LNCaP clone FGC (cell line): ENCODE measurements at regions not wholly inside any gene's neighbourhood (a gene's known extent, or its start where the extent isn't known, plus 50 kb on each side); places are given as distances from the start of the nearest gene placed in this dataset.
A peak's percentile ranks its signal among the peaks of the same experiment; 100 is the strongest.

Source experiments
- DNase-seq: peaks from one replicate; pipeline ENCODE4 v3.0.0-alpha.2; 2011; ENCODE audit warnings: low read depth
- H3K4me3 ChIP-seq: 2 replicates; pipeline ENCODE4 v1.5.1; 2011; ENCODE audit warnings: mild to moderate bottlenecking, low read depth, low read length, control low read depth
- CTCF ChIP-seq: IDR thresholded peaks from 2 replicates; pipeline ENCODE4 v1.5.1; 2012; ENCODE audit warnings: mild to moderate bottlenecking; ENCODE audit not compliant: control insufficient read depth, insufficient read depth; ENCODE audit errors: extremely low read depth

DNA sequence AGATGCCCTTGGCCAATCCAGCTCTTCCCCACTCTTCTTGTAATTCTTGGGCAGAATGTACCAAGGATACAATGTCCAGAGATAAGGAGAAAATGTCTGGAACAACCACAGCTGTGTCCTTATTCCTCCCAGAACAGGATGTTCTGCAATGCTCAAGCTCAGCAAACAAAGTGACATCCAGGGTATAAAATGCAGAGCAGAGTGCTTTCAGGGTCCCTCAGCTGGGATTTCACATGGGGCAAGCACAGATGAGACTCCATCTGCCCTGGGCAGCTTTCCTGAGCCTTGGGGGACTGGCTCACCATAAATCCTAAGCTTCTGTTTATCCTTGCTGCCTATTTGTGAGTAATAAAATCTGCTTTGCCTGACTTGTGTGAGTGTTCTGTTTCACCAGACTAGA is 127.4 kb downstream of the VAPA start:
- TF ChIP-seq CTCF = no peak
- peak; percentile 23 for DNase-seq
- no peak overlapping the region for H3K4me3 ChIP-seq

DNA sequence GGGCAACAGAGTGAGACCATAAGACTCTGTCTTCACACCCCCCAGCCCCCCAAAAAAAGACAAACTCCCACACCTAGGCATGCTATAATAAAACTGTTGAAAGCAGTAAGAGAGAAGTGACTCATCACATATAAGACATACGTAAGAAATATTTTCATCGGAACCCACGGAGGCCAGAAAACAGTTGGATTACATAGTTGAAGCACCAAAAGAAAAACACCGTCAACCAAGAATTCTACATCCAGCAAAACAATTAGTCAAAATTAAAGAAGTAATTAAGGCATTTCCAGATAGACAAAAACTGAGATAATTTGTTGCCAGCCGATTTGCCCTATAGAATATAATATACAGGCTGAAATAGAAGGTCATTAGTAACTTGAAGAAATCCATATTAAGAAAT is 128.7 kb downstream of the VAPA start:
- TF ChIP-seq CTCF = no peak
- no peak overlapping the region for H3K4me3 ChIP-seq
- no peak for DNase-seq

DNA sequence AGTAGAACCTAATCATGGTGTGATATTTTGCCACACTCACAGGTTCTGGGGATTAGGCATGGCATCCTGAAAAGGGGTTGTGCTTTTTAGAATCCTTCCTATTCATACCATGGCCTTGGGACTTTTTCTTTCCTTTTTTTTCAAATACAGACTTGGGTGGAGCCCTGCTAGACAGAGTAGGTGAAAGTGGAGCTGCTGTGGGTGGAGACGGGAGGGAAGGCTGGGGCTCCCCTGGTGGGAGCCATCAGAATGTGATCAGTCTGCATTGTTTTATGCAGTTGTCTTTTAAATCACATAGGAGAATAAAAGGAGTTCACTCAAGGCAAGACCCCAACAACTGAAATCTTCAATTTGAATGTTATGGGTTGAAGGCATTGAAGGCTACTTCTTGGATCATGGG is 130.2 kb downstream of the VAPA start:
- no peak for TF ChIP-seq CTCF

DNA sequence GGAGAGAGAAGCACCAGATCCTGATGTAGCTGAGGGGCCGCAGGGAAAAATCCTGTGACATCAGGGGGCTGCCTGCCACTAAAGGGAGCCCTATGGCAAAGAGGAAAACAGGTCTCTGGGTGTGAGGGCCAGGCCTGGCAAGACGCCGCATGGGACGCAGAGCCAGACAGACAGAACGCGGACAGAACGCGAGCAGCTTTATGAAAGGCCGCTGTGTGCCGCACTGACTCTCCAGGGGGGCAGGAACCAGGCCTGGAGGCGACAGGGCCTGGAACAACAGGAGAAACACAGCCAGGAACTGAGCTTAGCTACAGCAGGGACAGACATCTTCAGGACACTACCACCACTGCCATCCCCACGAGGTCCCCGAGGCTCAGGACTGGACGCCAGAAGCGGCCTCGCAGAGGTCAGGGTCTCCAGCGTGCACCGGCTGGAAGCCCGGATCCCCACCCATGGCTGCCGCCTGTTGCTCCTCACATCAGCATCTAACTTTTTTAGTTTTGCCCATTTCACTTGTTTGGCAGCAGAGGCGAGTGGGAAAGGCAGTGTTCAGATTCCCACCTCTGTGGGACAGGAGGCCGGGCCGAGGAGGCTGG is 131.6 kb downstream of the VAPA start:
- no peak for DNase-seq
- TF ChIP-seq CTCF = no peak
- no peak overlapping the region for H3K4me3 ChIP-seq

More for the DNA sequence above, 130.2 kb downstream of the VAPA start:
- DNase-seq = no peak
- H3K4me3 ChIP-seq = no peak overlapping the region

GRCh38 chr18:10046178-10046807 is 132.5 kb downstream of the VAPA start:
- no peak for TF ChIP-seq CTCF
- no peak for DNase-seq
- no peak overlapping the region for H3K4me3 ChIP-seq

DNA sequence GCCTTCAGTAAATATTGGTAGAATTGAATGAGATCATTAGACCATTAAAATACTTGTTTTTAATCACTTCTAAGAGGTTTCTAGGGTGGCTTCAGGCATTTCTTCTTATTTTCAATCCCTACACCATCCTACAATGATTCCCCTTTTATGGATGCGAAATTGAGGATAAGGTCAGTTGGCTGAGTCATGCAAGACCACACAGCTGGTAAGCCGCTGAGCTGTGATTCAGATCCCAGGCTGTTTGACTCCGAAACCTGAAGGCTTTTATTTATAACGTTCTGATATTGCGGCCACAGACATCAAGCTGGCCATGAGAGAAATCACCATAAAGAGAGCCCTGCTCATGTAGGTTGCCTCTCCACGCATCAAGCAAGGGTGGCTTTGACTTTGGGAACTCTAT is 133.4 kb downstream of the VAPA start:
- no peak for DNase-seq
- no peak overlapping the region for H3K4me3 ChIP-seq
- no peak for TF ChIP-seq CTCF

DNA sequence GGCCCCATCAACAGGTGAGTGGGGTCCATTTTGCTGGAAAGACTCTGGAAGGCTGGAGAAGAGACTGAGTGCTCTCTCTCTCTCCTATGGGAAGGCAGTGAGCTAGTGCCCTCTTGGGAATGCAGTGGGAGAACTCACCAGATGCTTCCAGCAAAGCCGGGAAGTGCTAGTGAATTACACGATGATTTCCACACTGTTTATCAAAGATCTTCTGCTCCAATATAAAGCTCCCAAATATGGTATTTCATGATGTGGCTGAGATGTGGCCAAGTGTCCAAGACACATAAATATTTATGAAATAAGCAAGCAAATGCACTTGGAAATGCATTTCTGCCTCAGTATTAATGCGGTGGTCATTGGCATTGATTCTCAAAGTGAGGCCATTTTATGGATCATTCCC is 135.9 kb downstream of the VAPA start:
- no peak overlapping the region for H3K4me3 ChIP-seq
- DNase-seq = no peak
- no peak for TF ChIP-seq CTCF
